Activated CD4-positive, CD25-positive, alpha-beta regulatory T cell (primary cell): ENCODE measurements at regions not wholly inside any gene's neighbourhood (a gene's known extent, or its start where the extent isn't known, plus 50 kb on each side); places are given as distances from the start of the nearest gene placed in this dataset.

Experiments
- DNase-seq, 4 experiments: peaks; one replicate each; lab custom pipeline; 2025; lab: John Stamatoyannopoulos, UW

GRCh38 chr16:65212791-65213190, 90.9 kb upstream of the CDH11 start:
- no peak for DNase-seq

- DNase-seq = no peak
Observed at GRCh38 chr16:65212240-65212639, 90.4 kb upstream of the CDH11 start.

GRCh38 chr16:65202461-65202860, 80.6 kb upstream of the CDH11 start:
- no peak for DNase-seq

GRCh38 chr16:65201511-65201910, 79.6 kb upstream of the CDH11 start:
- DNase-seq = no peak

GRCh38 chr16:65200857-65201256, 79.0 kb upstream of the CDH11 start:
- no peak for DNase-seq

- no peak for DNase-seq
Observed at GRCh38 chr16:65200156-65200773, 78.4 kb upstream of the CDH11 start.

- no peak for DNase-seq
Observed at GRCh38 chr16:65196420-65197075, 74.7 kb upstream of the CDH11 start.

GRCh38 chr16:65195998-65196397, 74.1 kb upstream of the CDH11 start:
- no peak for DNase-seq

- DNase-seq = no peak
Observed at GRCh38 chr16:65185241-65185778, 63.4 kb upstream of the CDH11 start.

- DNase-seq = no peak
Observed at GRCh38 chr16:65181071-65181561, 59.3 kb upstream of the CDH11 start.

GRCh38 chr16:65178151-65178550, 56.3 kb upstream of the CDH11 start:
- no peak for DNase-seq

GRCh38 chr16:65176603-65177002, 54.7 kb upstream of the CDH11 start:
- no peak for DNase-seq

GRCh38 chr16:65172356-65172755, 50.5 kb upstream of the CDH11 start:
- no peak for DNase-seq
